Stomach (tissue), 4 donors: ENCODE measurements at regions not wholly inside any gene's neighbourhood (a gene's known extent, or its start where the extent isn't known, plus 50 kb on each side); places are given as distances from the start of the nearest gene placed in this dataset.

ENCODE experiments used
- CTCF ChIP-seq, 7 experiments: fragments of 450-650 bp in 4 of 7; fragments of 200-600 bp in 3 of 7; sonication (generic) in 3 of 7; IDR thresholded peaks; one replicate each; pipeline ENCODE4 v1.5.1; 2016 to 2019; ENCODE audit warnings: antibody characterized with exemption in 7 of 7, control low read depth in 2 of 7, mild to moderate bottlenecking in 1 of 7
- EP300 ChIP-seq: sonication (generic); formaldehyde crosslinking; IDR thresholded peaks from one replicate; pipeline ENCODE4 v1.6.1; 2017; ENCODE audit warnings: antibody characterized with exemption
- POLR2A ChIP-seq, 4 donors: fragments of 450-650 bp; IDR thresholded peaks; one replicate each; pipeline ENCODE4 v1.6.1; 2016; ENCODE audit warnings: antibody characterized with exemption in 4 of 4, control low read depth in 2 of 4, mild to moderate bottlenecking in 1 of 4, moderate library complexity in 1 of 4

DNA sequence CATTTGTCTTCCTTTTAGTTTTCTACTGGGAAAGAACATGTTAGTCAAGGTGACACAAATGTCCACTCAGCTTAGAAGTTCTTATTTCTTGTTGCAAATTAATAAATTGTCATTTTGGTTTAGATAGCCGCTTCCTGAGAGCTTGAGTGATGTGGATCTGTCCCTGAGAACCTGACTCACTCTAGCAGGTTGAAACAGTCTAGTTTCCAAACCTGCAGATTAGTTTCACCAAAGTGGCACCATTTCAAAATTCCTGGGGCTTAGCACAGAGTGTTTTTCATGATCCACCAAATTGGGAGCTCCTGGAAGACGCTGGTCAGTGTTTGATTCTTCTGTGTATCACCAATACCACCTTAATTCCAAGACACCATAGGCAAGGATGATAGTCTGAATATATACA, 119.4 kb upstream of the TSC22D1 start:
- TF ChIP-seq CTCF (IDR thresholded peaks at IDR 0.05) (no peak), POLR2A (IDR thresholded peaks at IDR 0.05) (no peak), EP300 (no peak)
